GM20000 (cell line): ENCODE measurements at regions not wholly inside any gene's neighbourhood (a gene's known extent, or its start where the extent isn't known, plus 50 kb on each side); places are given as distances from the start of the nearest gene placed in this dataset.

Experiments used
- DNase-seq: peaks from one replicate; pipeline ENCODE4 v3.0.0; 2012; ENCODE audit warnings: low spot score
- CTCF ChIP-seq: IDR thresholded peaks from 2 replicates; pipeline ENCODE4 v1.5.1; 2012; ENCODE audit warnings: mild to moderate bottlenecking, control low read depth; ENCODE audit errors: extremely low read depth, missing control alignments

- DNase-seq, result no peak
- no peak for TF ChIP-seq CTCF
These were observed 168.4 kb upstream of the ARL4C start for GRCh38 chr2:234665304-234665703.

DNA sequence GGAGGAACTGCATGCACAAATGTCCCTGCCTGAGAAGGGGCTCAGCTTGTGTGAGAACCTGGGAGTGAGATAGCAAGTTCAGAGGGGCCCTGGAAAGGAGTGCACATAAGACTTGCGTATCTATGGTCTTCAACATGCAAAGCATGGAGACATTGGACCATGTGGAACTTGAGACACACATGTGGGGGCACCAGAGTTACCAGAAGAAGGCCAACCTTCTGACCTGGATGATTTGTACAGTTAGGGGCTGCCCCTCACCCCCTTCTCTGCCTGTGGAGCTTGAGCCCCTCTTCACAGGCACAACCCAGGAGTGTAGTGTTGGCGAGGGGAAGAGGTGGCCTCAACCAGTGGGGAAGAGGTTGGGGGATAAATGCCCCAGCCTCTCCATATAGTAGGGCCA lies 165.0 kb upstream of the ARL4C start:
- no peak for TF ChIP-seq CTCF
- no peak for DNase-seq

- no peak for DNase-seq
- TF ChIP-seq CTCF, result no peak
These were observed 164.3 kb upstream of the ARL4C start for GRCh38 chr2:234661175-234661574.

DNA sequence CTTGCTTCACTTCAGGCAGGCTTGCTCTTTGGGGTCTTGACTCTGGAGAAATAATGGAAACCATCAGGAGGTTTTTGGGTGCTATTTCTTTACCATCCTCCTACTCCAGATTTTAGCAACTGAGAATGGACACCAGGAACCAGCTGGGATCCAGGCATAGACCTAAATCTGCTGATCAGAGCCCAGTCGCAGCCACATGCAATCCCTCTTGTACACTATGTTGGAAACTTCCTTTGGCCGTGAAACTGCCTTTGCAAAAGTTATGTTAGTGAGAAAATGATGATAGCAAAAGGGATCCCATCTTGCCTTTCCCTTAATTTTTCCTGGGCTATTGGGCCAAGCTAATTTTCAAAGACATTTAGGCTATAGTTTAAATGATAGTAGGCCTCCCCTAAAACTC lies 158.8 kb upstream of the ARL4C start:
- no peak for TF ChIP-seq CTCF
- no peak for DNase-seq

DNA sequence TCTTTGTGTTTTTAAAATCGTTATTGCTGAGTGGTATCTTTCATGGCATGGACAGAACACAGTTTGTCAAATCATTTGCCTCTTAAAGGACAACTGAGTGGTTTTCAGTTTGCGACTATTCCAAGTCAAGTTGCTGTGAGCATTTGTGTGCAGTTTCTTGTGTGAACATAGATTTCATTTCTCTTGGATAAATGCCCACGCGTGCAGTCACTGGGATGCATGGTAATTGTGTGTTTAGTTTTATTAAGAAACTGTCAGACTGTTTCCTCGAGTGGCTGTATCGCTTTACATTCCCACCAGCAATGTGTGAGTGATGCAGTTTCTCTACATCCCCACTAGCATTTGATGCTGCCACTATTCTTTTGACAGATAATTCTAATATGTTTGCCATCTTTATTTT lies 154.0 kb upstream of the ARL4C start:
- DNase-seq, result no peak
- no peak for TF ChIP-seq CTCF

DNA sequence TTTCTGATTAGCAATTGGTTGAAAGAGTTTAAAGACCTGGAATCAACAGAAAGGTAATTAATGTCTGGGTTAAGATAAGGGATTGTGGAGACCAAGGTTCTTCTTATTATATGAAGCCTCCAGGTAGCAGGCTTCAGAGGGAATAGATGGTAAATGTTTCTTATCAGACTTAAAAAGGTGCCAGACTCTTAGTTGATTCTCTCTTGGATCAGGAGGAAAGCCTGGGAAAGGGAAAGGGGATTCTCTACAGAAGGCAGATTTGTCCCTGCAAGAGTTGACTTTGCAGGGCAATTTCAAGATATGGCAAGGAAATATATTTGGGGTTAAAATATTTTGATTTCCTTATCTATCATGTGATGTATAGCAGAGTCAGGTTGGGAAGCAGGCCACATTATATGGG lies 153.1 kb upstream of the ARL4C start:
- no peak for TF ChIP-seq CTCF
- no peak for DNase-seq

GRCh38 chr2:234643407-234643806 lies 146.5 kb upstream of the ARL4C start:
- no peak for TF ChIP-seq CTCF
- DNase-seq, result no peak

- DNase-seq, result no peak
- no peak for TF ChIP-seq CTCF
These were observed 144.2 kb upstream of the ARL4C start for GRCh38 chr2:234641086-234641485.
